GM12878 (cell line): ENCODE measurements at regions not wholly inside any gene's neighbourhood (a gene's known extent, or its start where the extent isn't known, plus 50 kb on each side); places are given as distances from the start of the nearest gene placed in this dataset.

Experiments
- ATAC-seq: fragments of 200-7000 bp; cut with Tn5 transposase; 3 replicates; pipeline ENCODE4 v1.9.1; 2020; ENCODE audit warnings: mild to moderate bottlenecking, moderate library complexity
- BruUV-seq: library from RNA; stranded (reverse); fragments of 400-500 nt; replicated peaks from 2 replicates; lab custom pipeline; 2021; lab: Mats Ljungman, UMichigan
- CTCF ChIA-PET: fragments of 300-600 bp; sonication (Branson Sonifier 250); formaldehyde crosslinking; extraction: SDS; loops from one replicate; lab custom pipeline; 2021; ENCODE audit warnings: inconsistent platforms; lab: Yijun Ruan, JAX
- POLR2A ChIA-PET: fragments of 350-600 bp; formaldehyde crosslinking; extraction: SDS; loops from one replicate; lab custom pipeline; 2021; ENCODE audit warnings: inconsistent platforms; lab: Charles Lee
- RAD21 ChIA-PET: fragments of 300-600 bp; sonication (Branson Sonifier 250); formaldehyde crosslinking; loops from one replicate; lab custom pipeline; 2023; ENCODE audit warnings: antibody characterized with exemption; ENCODE audit not compliant: unreplicated experiment; lab: Charles Lee
- SMC1A ChIA-PET: fragments of 300-600 bp; sonication (Branson Sonifier 250); formaldehyde crosslinking; loops from one replicate; lab custom pipeline; 2023; ENCODE audit not compliant: unreplicated experiment, uncharacterized antibody; lab: Charles Lee
- DNase-seq: peaks from one replicate; pipeline ENCODE4 v3.0.0-alpha.2; 2011; ENCODE audit warnings: low read depth, low spot score
- FAIRE-seq: peaks from 3 replicates; lab custom pipeline; 2011; peaks lifted over from hg19 to GRCh38; lab: Jason Lieb, UNC
- H2AFZ ChIP-seq: 2 replicates; pipeline ENCODE4 v1.6.0; 2011; ENCODE audit warnings: low read depth, low read length, control low read depth; ENCODE audit not compliant: control insufficient read depth
- H3K27ac ChIP-seq: 2 replicates; pipeline ENCODE4 v1.5.1; 2011; ENCODE audit warnings: control low read depth; ENCODE audit not compliant: control insufficient read depth, insufficient read depth
- H3K27me3 ChIP-seq, 2 experiments: replicated peaks in 1 of 2; 2 replicates each; pipeline versions ENCODE4 v1.6.0 to v1.6.1; 2011; ENCODE audit warnings: low read length in 1 of 2; ENCODE audit not compliant: control insufficient read depth in 2 of 2, insufficient read depth in 2 of 2
- H3K36me3 ChIP-seq, 2 experiments: 2 replicates each; pipeline ENCODE4 v1.5.1; 2011; ENCODE audit warnings: low read length in 1 of 2; ENCODE audit not compliant: control insufficient read depth in 2 of 2, insufficient read depth in 2 of 2
- H3K4me1 ChIP-seq: 2 replicates; pipeline ENCODE4 v1.6.1; 2011; ENCODE audit warnings: mild to moderate bottlenecking, low read length, moderate library complexity, mixed read lengths; ENCODE audit not compliant: control insufficient read depth, insufficient read depth
- H3K4me2 ChIP-seq: 2 replicates; pipeline ENCODE4 v1.6.0; 2011; ENCODE audit warnings: control low read depth; ENCODE audit not compliant: control insufficient read depth, insufficient read depth
- H3K4me3 ChIP-seq: fragments of 200-600 bp; sonication (generic); 2 replicates; pipeline ENCODE4 v1.5.1; 2016
- H3K79me2 ChIP-seq: 2 replicates; pipeline ENCODE4 v1.6.0; 2011; ENCODE audit warnings: low read length; ENCODE audit not compliant: control insufficient read depth, insufficient read depth
- H3K9ac ChIP-seq: 2 replicates; pipeline ENCODE4 v1.8.0; 2011; ENCODE audit warnings: low read length, control low read depth, mixed read lengths; ENCODE audit not compliant: control insufficient read depth, insufficient read depth
- H3K9me3 ChIP-seq: replicated peaks from 3 replicates; pipeline ENCODE4 v1.5.1; 2011; ENCODE audit warnings: mild to moderate bottlenecking, low read length; ENCODE audit not compliant: control insufficient read depth, insufficient read depth
- H4K20me1 ChIP-seq: 2 replicates; pipeline ENCODE4 v1.6.0; 2011; ENCODE audit not compliant: control insufficient read depth, insufficient read depth
- ATF7 ChIP-seq: fragments of 450-650 bp; IDR thresholded peaks from 2 replicates; pipeline ENCODE4 v1.6.1; 2016; ENCODE audit warnings: low read depth, mild to moderate bottlenecking
- CEBPB ChIP-seq, 2 experiments: fragments of 150-350 bp in 1 of 2; IDR thresholded peaks; 2 replicates each; pipeline ENCODE4 v1.6.1; 2012 to 2014; ENCODE audit warnings: low read depth in 2 of 2, low read length in 2 of 2, borderline replicate concordance in 1 of 2, inconsistent platforms in 1 of 2
- E2F4 ChIP-seq: IDR thresholded peaks from 2 replicates; pipeline ENCODE4 v1.6.1; 2012; ENCODE audit warnings: low read depth, low read length, improper control_type of control experiment
- ESRRA ChIP-seq: IDR thresholded peaks from 2 replicates; pipeline ENCODE4 v1.6.1; 2012; ENCODE audit warnings: mild to moderate bottlenecking, low read length, improper control_type of control experiment
- FOXM1 ChIP-seq: IDR thresholded peaks from 2 replicates; pipeline ENCODE4 v1.6.1; 2012; ENCODE audit warnings: low read depth, mild to moderate bottlenecking, inconsistent platforms, low read length, moderate library complexity
- IKZF2 ChIP-seq, 2 experiments: fragments of 450-650 bp; IDR thresholded peaks; 2 replicates each; pipeline ENCODE4 v1.6.1; 2017; ENCODE audit warnings: mild to moderate bottlenecking in 2 of 2, moderate library complexity in 2 of 2
- MYB ChIP-seq: fragments of 150-350 bp; IDR thresholded peaks from 2 replicates; pipeline ENCODE4 v1.6.1; 2014; ENCODE audit warnings: mild to moderate bottlenecking, low read depth, low read length, borderline replicate concordance
- NRF1 ChIP-seq: conservative IDR thresholded peaks from 2 replicates; pipeline ENCODE4 v1.6.1; 2011; ENCODE audit warnings: mild to moderate bottlenecking, low read depth, low read length, improper control_type of control experiment
- PAX5 ChIP-seq: IDR thresholded peaks from 2 replicates; pipeline ENCODE4 v1.6.1; 2011; ENCODE audit warnings: low read depth, low read length, borderline replicate concordance
- PAX8 ChIP-seq: fragments of 450-650 bp; IDR thresholded peaks from 2 replicates; pipeline ENCODE4 v1.6.1; 2017; ENCODE audit warnings: mild to moderate bottlenecking, moderate library complexity
- WGBS: methylation state at CpG from one replicate; pipeline ENCODE4 v1.1.6; 2016; ENCODE audit warnings: low lambda C conversion rate; ENCODE audit not compliant: insufficient replicate concordance, insufficient coverage; ENCODE audit errors: missing lambda C conversion rate; 5-methylcytosine and 5-hydroxymethylcytosine counted together
- in situ Hi-C: fragments of 300-500 bp; cut with MboI; formaldehyde crosslinking; loops from 9 replicates; pipeline ENCODE4 v1.14.3; 2018; ENCODE audit warnings: mixed read lengths
- intact Hi-C: fragments of 100-400 bp; cut with micrococcal nuclease; formaldehyde crosslinking; loops from one replicate; pipeline ENCODE4 v1.14.2; 2022; ENCODE audit not compliant: unreplicated experiment
- TF ChIP-seq, protein P1 (sequence below): fragments of 450-650 bp; IDR thresholded peaks from 2 replicates; pipeline ENCODE4 v1.6.1; 2017; ENCODE audit warnings: low read depth, mild to moderate bottlenecking, moderate library complexity
- TF ChIP-seq, protein P2 (sequence below): fragments of 450-650 bp; IDR thresholded peaks from 2 replicates; pipeline ENCODE4 v1.6.1; 2018; ENCODE audit warnings: borderline replicate concordance, mild to moderate bottlenecking; ENCODE audit not compliant: partially characterized antibody

DNA sequence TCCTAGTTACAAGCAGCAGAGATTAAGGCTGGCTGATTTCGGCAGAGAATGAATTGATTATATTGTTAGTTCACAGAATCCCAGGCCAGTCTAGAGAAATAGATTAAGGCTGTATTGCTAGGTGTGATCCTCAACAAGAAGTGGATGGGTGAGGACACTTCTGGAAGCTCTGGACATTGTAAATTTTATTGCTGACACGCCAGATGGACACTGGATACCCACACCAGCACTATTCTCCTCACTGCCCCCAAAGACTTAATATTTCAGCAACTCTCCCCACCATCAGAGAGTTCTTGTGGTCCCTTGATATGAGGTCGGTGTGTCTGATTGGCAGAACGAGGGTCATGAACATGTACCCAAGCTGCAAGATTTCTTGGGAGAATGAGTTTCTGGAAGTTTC is 171.6 kb upstream of the EGFLAM start:
- H3K4me1 ChIP-seq: no peaks in the 10 kb centered on the region
- no peak overlapping the region for H3K27ac ChIP-seq
- intact Hi-C loops (no loop called here), in situ Hi-C loops (no loop called here)
- H4K20me1 ChIP-seq: no peaks in the 10 kb centered on the region
- TF ChIP-seq MYB (no peak), PAX8 (no peak), CEBPB (IDR thresholded peaks at IDR 0.05; ENCODE audit: borderline replicate concordance in 1 of 2, low read depth in 2 of 2, low read length in 2 of 2) (no peak), FOXM1 (no peak), PAX5 (no peak), NRF1 (no peak), IKZF2 (IDR thresholded peaks at IDR 0.05) (no peak), ATF7 (no peak), ESRRA (no peak), E2F4 (no peak)
- TF ChIP-seq, protein P1, sequence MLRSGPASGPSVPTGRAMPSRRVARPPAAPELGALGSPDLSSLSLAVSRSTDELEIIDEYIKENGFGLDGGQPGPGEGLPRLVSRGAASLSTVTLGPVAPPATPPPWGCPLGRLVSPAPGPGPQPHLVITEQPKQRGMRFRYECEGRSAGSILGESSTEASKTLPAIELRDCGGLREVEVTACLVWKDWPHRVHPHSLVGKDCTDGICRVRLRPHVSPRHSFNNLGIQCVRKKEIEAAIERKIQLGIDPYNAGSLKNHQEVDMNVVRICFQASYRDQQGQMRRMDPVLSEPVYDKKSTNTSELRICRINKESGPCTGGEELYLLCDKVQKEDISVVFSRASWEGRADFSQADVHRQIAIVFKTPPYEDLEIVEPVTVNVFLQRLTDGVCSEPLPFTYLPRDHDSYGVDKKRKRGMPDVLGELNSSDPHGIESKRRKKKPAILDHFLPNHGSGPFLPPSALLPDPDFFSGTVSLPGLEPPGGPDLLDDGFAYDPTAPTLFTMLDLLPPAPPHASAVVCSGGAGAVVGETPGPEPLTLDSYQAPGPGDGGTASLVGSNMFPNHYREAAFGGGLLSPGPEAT: no peak
- TF ChIP-seq, protein P2, sequence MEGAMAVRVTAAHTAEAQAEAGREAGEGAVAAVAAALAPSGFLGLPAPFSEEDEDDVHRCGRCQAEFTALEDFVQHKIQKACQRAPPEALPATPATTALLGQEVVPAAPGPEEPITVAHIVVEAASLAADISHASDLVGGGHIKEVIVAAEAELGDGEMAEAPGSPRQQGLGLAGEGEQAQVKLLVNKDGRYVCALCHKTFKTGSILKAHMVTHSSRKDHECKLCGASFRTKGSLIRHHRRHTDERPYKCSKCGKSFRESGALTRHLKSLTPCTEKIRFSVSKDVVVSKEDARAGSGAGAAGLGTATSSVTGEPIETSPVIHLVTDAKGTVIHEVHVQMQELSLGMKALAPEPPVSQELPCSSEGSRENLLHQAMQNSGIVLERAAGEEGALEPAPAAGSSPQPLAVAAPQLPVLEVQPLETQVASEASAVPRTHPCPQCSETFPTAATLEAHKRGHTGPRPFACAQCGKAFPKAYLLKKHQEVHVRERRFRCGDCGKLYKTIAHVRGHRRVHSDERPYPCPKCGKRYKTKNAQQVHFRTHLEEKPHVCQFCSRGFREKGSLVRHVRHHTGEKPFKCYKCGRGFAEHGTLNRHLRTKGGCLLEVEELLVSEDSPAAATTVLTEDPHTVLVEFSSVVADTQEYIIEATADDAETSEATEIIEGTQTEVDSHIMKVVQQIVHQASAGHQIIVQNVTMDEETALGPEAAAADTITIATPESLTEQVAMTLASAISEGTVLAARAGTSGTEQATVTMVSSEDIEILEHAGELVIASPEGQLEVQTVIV: no peak
- ChIA-PET CTCF (no interaction called here), POLR2A (no interaction called here), RAD21 (no interaction called here), SMC1A (no interaction called here)
- H3K4me2 ChIP-seq: no peak overlapping the region
- 25% methylated on average over 4 of the region's 4 CpGs for WGBS
- H3K79me2 ChIP-seq: no peaks in the 10 kb centered on the region
- BruUV-seq: no TSS peak
- H2AFZ ChIP-seq: no peak overlapping the region
- H3K9me3 ChIP-seq: no peaks in the 10 kb centered on the region
- ATAC-seq (no peak), FAIRE-seq (no peak), DNase-seq (no peak)
- no peak overlapping the region for H3K9ac ChIP-seq
- no peaks in the 10 kb centered on the region; a peak in 1 of 4 replicates for H3K27me3 ChIP-seq
- no peak overlapping the region for H3K4me3 ChIP-seq
- H3K36me3 ChIP-seq: no peaks in the 10 kb centered on the region
